GOT3 (cell line): ENCODE measurements at regions not wholly inside any gene's neighbourhood (a gene's known extent, or its start where the extent isn't known, plus 50 kb on each side); places are given as distances from the start of the nearest gene placed in this dataset.

ENCODE experiments used
- DNase-seq: peaks from one replicate; lab custom pipeline; 2025; ENCODE audit warnings: mixed read lengths; lab: John Stamatoyannopoulos, UW

GRCh38 chr6:165229216-165229615, 80.2 kb downstream of the C6orf118 start:
- no peak for DNase-seq

- DNase-seq, result no peak
Measured at GRCh38 chr6:165227644-165228329, 81.6 kb downstream of the C6orf118 start.

GRCh38 chr6:165223736-165224135, 85.7 kb downstream of the C6orf118 start:
- DNase-seq, result no peak

GRCh38 chr6:165223101-165223500, 86.3 kb downstream of the C6orf118 start:
- DNase-seq, result no peak

- DNase-seq, result no peak
Measured at GRCh38 chr6:165222315-165223025, 86.9 kb downstream of the C6orf118 start.

GRCh38 chr6:165220045-165220444, 89.4 kb downstream of the C6orf118 start:
- no peak for DNase-seq

- DNase-seq, result no peak
Measured at GRCh38 chr6:165219629-165220028, 89.8 kb downstream of the C6orf118 start.

- no peak for DNase-seq
Measured at GRCh38 chr6:165218829-165219228, 90.6 kb downstream of the C6orf118 start.

- no peak for DNase-seq
Measured at GRCh38 chr6:165206798-165207197, 102.6 kb downstream of the C6orf118 start.

GRCh38 chr6:165205632-165206031, 103.8 kb downstream of the C6orf118 start:
- no peak for DNase-seq

- DNase-seq, result no peak
Measured at GRCh38 chr6:165204807-165205545, 104.4 kb downstream of the C6orf118 start.

- no peak for DNase-seq
Measured at GRCh38 chr6:165200178-165200577, 109.2 kb downstream of the C6orf118 start.

- no peak for DNase-seq
Measured at GRCh38 chr6:165191461-165191860, 117.9 kb downstream of the C6orf118 start.

- no peak for DNase-seq
Measured at GRCh38 chr6:165186441-165187205, 122.8 kb downstream of the C6orf118 start.

GRCh38 chr6:165186041-165186440, 123.4 kb downstream of the C6orf118 start:
- DNase-seq, result no peak

- no peak for DNase-seq
Measured at GRCh38 chr6:165184192-165184979, 125.0 kb downstream of the C6orf118 start.

- DNase-seq, result no peak
Measured at GRCh38 chr6:165183496-165184140, 125.8 kb downstream of the C6orf118 start.

GRCh38 chr6:165183071-165183470, 126.3 kb downstream of the C6orf118 start:
- no peak for DNase-seq

- DNase-seq, result no peak
Measured at GRCh38 chr6:165181951-165182414, 127.4 kb downstream of the C6orf118 start.

- no peak for DNase-seq
Measured at GRCh38 chr6:165178056-165178455, 131.3 kb downstream of the C6orf118 start.

- no peak for DNase-seq
Measured at GRCh38 chr6:165173484-165173883, 135.9 kb downstream of the C6orf118 start.
